RPMI7951 (cell line): ENCODE measurements at regions not wholly inside any gene's neighbourhood (a gene's known extent, or its start where the extent isn't known, plus 50 kb on each side); places are given as distances from the start of the nearest gene placed in this dataset.

Experiments used
- DNase-seq: peaks from one replicate; pipeline ENCODE4 v3.0.0-alpha.2; 2012; ENCODE audit warnings: low read depth

GRCh38 chr11:95318498-95318897 is 87.5 kb upstream of the SESN3 start:
- DNase-seq: no peak

DNA sequence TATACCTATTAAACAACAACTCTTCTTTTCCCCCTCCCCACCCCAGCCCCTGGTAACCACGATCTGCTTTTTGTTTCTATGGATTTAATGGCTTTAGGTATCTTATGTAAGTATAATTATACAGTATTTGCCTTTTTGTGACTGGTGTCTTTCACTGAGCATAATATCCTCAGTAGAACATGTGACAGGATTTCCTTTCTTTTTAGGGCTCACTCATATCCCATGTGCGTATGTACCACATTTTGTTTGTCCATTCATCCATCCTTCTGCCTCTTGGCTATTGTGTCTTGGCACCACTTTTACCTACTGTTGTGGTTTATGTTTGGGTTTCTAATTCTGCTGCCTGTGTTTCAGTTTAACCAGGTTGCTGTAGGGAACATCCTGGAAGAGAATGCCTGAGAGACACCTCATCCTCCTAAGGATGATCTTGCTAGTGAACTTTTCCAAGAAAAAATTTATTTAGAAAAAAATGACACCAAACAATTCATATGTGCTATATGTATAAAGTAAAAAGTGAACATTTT is 77.6 kb upstream of the SESN3 start:
- peak; percentile 30 for DNase-seq

DNA sequence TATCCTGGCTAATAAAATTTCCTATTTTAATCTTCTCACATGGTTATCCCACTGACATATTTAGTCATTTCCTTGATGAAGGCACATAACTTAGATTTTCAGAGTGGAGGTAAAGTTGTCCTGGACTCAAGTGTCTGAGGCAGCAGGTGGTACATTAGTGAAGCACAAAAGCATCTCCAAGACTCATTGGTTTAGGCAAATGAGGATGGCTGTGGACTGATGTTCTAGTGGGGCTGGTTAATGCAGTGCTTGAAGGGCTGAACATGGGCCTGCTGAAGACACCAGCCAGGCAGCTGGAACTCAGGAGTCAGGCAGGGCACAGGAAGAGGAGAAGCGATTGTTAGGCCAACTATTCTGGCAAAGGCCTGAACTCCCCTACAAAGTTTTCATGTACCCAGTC is 76.3 kb upstream of the SESN3 start:
- DNase-seq: no peak

GRCh38 chr11:95306801-95307200 is 75.8 kb upstream of the SESN3 start:
- DNase-seq: no peak

- DNase-seq: no peak
Observed at GRCh38 chr11:95306123-95306522, 75.1 kb upstream of the SESN3 start.

GRCh38 chr11:95305705-95306104 is 74.7 kb upstream of the SESN3 start:
- peak; percentile 25 for DNase-seq

GRCh38 chr11:95304777-95305176 is 73.8 kb upstream of the SESN3 start:
- no peak for DNase-seq

GRCh38 chr11:95302211-95302610 is 71.2 kb upstream of the SESN3 start:
- DNase-seq: no peak

DNA sequence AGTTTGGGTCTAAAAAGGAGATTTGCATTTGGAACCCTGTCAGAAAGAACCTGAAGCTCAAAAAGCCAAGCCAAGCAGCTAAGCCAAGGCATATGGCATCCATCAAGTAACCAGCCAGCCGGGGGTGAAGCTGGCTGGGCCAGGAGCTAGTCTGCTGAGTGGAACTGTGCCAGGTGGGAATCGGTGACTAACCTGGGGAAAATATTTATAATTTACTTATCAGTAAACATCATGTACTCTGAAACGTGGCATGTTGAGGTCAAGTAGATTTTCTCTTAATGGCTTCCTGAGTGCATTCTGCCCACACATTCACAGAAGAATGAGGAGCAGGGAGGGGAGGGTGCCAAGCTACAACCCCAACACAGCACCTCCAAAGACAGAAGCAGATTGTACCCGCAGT is 70.5 kb upstream of the SESN3 start:
- no peak for DNase-seq

- DNase-seq: peak; percentile 37
Observed at GRCh38 chr11:95299078-95299679, 68.2 kb upstream of the SESN3 start.

DNA sequence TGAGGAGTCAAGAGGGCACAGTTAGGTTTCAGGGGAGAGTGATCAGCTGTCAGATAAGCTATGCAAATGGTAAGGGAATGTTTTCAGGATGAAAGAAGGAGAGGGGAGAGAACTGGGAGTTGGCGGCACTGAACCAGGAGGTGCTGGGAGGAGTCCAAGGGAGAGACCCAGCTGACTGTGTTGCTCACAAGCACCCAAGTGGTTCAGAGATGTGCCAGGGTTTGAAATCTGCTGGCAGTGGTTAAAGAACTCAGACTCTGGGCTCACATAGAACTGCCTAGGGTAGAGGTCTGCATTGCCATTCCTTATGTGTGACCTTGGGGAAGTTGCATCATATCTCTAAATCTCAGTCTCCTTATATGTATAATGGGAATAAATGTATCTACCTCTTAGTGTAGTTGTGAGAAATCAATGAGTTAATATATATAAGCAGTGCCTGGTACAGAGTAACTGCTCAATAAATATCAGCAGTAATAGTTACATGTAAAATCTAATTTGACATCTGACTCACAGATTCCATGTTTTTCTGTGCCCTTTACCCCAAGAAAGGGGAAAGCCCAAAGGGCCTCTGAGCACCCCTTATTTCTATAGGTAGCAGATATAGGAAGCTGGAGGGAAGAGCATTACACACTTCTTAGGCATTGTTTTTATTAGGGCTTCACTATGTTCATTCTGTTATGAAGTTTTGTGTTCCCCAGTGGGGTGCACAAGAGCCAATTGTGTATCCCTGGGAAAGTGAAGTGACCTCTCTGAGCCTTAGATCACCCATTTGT is 66.9 kb upstream of the SESN3 start:
- DNase-seq: no peak

GRCh38 chr11:95296621-95297025 is 65.6 kb upstream of the SESN3 start:
- DNase-seq: peak; percentile 39

DNA sequence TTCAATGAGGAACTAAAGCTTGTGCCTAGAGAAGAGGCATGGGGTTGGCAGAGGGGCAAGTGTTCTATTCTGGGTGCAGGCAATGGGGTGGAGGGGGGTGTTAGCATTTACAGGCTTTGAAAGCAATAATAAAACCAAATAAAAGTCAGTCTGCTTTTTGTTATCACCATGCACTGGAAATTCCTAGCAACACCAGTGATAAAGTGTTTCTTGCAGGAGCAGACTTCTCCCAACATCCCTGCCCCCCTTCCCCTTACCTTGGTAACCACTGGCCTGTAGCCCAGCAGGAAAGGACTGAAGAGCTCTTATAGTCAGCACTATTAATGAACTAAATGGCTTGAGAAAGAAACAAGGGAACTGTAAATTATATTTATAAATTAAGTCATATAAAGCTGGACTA is 65.2 kb upstream of the SESN3 start:
- DNase-seq: no peak

- no peak for DNase-seq
Observed at GRCh38 chr11:95295382-95296149, 64.6 kb upstream of the SESN3 start.

DNA sequence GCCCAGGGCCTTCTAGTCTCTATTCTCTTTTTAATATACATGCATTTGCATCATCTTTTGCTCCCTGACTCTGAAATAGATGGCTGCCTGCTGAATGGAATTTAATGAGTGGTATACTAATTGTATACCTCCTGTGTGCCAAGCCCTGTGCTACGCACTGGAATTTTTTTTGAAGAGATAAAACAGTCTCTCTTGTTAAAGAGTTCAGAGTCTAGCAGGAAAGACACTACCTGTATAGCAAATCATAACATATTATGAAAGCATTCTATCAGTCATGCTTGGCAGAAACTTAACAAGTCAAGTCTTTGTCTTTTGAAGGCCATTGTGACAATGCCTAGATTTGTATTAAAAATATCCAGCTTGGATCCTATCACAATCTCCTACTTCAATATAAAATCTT is 63.7 kb upstream of the SESN3 start:
- no peak for DNase-seq

DNA sequence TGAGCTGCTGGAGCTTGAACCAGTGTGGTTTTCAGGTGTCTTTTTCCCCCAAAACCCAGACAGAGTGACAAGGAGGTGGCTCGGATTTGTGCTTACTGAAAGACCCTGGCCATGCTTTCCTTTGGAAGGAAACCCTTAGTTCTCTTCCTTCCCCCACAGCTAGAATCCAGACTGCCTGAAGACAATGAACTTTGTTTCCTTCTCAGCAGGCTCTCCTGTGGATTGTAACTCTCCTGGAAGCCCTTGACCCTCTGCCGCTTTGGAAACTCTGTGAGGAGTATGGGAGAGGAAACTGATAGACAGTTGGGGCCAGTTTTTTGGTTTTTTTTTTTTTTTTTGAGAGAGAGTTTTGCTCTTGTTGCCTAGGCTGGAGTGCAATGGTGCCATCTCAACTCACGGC is 62.1 kb upstream of the SESN3 start:
- DNase-seq: no peak

DNA sequence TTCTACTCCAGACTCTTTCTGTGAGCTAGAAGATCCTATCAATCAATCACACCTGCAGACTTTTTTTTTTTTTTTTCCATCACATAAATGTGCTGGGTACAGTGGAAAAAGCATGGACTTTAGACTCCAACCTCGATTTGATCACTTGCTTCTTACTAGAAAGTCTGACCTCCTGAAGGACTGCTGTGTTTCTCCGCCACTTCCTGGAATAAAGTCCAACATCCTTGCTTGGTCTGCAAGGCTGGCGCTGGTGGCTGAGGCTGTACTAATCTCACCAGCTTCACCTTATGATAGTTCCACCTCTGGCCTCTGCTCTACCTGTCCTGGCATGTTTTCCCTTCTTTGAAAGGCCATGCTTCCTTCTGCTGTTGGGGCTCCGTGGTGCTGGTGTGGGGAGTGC is 60.9 kb upstream of the SESN3 start:
- no peak for DNase-seq

DNA sequence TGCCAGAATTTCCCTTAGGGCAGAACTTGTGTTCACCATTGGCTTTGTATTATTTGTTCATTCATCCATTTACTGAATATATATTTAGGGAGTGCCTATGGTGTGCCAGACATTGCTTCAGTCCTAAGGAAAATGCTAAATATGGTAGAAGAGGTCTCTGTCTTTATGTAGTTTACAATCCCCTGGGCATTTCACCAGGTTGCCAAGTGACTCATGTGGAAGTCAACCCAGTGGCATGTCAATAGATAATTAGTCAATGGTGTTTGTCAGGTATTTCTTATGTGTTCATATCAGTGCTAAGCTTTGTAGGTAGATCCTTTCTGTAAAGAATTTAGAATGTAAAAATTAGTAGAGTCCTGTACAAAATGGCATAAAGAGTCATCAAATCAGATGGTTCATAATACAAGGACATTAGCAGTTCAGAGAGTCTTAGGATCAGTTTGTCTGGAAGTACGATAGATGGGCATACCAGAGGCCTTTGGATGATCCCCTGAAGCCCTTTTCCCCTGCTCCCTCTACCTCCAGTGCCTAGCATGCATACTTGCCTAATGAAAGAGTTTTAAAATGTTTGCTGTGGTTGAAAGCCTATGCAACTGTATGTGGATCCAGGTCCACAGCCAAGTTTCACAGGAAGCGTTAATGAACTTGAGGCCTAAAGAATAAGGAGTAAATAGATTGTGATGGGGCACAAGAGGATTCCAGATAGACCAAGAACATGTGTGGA is 58.5 kb upstream of the SESN3 start:
- DNase-seq: no peak

- no peak for DNase-seq
Observed at GRCh38 chr11:95284057-95285052, 53.4 kb upstream of the SESN3 start.

DNA sequence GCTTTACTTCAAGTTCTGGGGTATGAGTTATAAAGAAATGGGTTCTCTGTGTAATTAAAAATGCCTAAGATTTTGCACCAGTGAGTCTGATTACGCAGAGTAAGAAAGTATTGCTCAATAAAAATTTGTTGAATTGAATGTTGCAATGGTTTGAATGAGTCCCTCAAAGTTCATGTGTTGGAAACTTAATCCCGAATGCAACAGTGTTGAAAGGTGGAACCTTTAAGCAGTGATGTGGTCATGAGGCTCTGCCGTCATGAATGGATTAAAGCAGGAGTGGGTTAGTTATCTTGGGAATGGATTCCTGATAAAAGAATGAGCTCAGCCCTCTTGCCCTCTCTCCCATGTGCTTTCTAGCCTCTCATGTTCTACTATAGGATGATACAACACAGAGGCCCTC is 52.6 kb upstream of the SESN3 start:
- no peak for DNase-seq

DNA sequence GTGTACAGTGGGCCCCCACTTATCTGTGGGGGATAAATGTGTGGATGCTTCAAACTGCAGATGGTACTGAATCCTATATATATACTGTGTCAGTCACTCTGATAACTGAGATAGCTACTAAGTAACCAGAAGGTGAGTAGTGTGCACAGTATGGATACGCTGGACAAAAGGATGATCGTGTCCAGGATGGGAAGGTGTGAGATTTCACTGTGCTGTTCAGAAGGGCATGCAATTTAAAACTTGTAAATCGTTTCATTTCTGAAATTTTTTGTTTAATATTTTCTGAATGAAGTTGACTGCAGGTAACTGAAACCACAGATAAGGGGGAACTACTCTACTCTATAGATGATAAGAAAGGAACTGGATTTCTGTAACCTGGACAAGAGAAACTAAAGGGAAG is 52.1 kb upstream of the SESN3 start:
- DNase-seq: no peak
